ENCODE measurements at regions not wholly inside any gene's neighbourhood (a gene's known extent, or its start where the extent isn't known, plus 50 kb on each side); places are given as distances from the start of the nearest gene placed in this dataset.

DNA sequence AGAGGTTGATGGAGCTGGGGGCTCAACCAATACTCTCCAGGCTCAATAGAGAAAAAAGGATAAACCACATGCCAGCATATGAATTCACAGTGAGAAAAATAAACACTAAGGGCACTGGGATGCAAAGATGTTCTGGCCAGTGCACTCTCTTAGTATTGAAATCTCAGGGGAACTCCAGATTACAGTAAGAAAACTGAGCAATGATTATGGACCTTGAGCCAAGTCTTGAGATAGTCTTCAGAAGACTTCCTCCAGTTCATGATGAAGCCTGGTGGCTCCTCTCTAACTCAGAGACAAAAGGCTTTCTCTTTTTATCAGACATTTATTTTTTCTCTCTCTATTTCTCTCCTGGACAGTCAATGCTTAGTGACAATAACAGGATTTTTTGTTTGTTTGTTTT is 139.8 kb upstream of the SPEF2 start:
- no peak for DNase-seq

DNA sequence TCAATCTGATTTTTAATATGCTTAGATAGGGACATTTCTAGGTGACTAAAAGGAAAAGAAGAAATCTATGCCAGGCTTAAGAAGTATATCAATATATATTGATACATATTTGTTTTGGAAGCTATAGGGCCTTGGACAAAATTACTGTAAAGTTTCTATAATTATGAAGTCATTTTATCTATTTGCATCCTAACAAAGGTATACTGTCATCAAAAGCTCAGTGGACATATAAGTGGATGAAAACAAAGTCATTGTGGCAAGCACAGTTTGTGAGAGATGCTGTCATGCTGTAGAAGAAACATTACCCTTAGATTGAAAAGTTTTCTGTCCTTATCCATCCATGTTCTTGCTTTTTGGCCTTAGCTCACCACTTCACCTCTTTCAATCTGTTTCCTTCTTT is 140.3 kb upstream of the SPEF2 start:
- no peak for DNase-seq

DNA sequence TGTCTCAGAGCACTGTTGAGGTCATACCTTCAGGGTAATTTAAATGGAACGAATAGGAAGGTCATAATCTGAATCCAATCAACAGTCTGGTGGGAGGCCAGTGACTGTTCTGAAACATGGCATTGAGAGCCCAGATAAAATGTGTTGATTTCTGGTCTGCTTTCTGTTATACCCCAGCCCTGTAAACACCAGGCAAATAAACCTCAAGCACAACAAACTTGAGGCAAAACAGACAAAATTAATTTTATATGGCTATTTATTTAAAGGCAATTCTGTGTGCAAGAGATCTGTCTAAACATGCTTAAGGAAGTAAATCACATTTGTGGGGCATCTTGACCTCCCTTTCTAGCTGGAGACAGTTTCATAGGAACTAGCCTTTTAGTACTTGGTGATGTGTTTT is 140.9 kb upstream of the SPEF2 start:
- DNase-seq = no peak

DNA sequence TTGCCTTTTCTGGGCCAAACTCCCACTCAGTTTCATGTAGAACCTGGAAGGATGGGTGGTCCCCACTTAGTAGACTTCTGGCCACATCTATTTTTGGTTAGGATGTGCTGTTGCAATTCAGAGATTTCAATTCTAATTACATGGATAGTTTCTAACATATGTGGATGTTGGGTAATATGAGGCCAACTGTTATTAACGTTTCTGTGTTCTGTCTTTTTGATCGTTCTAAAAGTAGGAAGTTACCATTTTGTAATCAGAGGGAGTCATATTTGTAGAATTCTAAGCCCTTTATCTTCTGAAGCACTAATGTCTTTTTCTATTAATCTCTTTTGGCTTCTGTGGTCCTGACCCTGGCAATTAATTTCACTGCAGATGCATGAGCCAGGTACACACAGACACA is 141.6 kb upstream of the SPEF2 start:
- no peak for DNase-seq

DNA sequence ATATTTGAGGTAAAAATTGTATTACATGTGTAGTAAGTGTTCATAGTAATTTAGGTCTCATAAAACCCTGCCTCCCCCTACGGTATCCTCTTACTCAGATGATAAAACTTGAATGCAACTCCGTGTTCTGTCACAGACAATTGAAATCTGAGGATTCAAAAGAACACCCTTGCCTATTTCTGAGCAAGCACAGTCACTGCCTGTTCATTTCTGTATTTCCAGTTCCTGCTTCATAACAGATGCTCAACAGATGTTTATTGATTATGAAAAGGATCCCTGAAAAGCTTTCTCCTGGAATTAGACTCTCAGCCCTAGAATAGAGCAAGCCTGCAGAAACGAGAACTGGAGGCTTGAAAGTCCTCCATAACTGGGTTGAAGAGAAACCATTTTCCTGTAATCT is 144.1 kb upstream of the SPEF2 start:
- DNase-seq = no peak

DNA sequence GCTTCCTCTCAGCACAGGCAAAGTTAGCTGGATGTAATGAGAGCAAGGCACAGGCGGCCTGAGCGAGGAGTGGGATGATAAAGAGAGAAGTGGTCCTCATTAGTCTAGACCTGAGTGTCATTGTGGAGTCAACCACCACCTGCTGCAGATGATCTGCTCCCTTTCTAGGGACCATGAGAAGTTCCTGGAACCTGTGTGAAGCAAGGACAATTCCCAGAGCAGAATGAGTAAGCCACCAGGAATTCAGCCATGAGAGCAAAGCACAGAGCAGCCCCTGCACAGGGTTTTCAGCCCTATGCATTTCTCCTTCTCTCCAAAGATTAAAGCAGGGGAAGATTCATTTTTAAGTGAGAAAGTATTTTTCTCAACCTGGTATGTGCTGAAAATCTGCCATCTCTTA is 146.8 kb upstream of the SPEF2 start:
- no peak for DNase-seq

DNA sequence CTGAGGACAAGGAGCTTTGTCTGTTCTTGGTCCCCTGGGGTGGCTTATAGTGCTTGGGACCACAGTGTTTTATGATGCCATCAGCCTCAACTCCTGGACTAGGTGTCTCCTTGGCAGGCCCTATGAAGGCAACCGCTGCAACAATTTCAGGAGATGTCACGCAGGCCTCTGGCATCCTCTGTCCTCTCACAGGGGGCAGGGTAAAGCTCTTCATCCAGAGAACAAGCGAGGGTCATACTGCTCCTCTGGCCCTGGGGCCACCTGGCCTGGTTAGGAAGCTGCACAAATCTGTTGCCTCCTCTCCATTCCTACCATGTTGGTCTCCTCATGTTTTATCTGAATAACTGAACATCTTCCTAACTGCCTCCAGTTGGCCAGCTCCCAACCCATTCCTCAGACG is 148.9 kb upstream of the SPEF2 start:
- DNase-seq = no peak

DNA sequence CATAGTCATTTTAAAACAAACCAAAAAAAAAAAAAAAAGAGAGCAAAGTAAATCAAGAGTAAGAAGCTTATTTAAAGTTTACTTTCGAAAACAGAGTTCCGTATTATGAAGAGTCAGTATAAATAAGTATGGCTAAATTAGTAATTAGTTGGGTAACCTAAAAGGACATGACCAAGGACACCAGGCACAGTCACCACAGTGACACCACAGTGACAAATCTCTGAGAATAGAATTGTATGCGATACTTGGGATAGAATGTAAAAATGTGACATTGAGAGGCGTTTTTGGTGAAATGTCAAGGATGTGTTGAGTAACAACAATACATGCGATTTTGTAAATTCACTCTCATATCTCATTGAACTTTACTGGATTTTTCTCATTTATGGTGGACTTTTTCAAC is 150.9 kb upstream of the SPEF2 start:
- DNase-seq = no peak

DNA sequence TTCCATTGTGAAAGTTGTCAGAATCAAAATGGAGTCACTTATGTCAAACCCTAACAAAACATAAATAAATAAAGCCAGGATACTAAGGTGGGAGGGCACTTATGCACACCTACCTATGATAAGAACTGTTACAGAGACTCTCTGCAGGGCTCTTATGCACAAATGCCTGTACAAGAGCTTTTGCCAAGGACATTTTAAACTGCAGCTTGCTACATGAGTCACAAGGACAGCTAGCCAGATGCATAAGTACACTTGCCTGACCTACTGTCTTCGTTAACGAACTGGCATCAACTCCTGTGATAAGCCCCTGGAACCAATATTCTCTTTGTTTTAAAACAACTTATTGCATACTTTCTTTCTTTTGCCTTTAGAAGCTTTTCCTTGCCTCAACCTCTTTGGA is 152.9 kb upstream of the SPEF2 start:
- no peak for DNase-seq

DNA sequence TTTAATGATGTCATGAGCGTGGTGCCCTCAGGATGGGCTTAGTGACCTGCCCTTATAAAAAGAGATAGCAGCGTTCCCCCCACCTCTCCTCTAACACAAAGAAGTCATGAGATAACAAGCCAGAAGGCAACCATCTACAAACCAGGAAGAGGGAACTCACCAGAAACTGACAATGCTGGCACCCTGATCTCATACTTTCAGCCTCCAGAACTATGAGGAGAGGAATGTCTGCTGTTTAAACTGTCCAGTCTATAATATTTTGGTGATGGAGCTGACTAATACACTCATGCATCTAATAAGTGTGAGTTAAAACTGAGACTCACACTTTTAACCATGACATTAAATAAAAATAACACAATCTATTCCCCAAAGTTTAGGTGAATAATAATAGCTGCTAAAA is 156.1 kb upstream of the SPEF2 start:
- DNase-seq = no peak

DNA sequence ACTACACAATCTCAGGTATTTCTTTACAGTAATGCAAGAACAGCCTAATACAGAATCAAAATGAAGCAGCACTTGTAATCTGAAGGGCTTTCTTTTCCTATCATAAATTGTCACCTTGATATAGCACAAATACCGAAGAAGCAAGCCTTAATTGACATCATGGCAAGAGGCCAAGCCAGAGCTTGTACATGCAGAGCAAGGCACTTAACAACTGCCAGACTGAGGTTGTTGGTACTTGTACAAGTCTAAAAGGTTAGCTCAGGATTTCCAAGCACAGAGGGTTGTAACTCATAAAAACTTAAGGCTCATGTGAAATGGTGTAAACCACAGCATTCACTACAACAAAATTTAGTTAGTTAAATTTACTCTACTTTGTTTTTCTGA is 158.8 kb upstream of the SPEF2 start:
- DNase-seq = no peak

DNA sequence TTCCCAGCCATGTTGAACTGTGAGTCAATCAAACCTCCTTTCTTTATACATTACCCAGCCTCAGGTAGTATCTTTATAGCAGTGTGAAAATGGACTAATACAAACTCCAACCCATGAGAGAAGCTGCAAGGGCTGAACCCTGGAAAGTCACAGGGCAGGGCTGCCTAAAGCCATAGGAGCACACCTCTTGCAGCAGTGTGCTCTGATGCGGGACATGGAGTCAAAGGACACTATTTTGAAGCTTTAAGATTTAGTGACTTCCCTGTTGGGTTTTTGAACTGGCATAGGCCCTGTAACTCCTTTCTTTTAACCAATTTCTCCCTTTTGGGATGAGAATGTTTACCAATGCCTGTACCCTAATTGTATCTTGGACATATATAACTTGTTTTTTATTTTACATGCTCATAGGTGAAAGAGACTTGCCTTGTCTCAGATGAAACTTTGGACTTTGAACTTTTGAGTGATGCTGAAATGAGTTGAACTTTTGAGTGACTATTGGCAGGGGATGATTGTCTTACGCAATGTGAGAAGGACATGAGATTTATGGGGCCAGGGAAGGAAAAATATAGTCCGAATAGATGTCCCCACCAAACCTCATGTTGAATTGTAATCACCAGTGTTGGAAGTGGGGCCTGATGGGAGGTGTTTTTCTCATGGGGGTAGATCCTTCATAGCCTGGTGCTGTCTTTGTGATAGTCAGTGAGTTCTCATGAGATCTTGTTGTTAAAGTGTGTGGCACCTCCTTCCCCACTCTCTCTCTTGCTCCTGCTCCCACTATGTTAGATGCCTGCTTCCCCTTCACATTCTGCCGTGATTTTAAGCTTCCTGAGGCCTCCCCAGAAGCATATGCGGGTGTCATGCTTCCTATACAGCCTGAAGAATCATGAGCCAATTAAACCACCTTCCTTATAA is 159.5 kb upstream of the SPEF2 start:
- DNase-seq = no peak

DNA sequence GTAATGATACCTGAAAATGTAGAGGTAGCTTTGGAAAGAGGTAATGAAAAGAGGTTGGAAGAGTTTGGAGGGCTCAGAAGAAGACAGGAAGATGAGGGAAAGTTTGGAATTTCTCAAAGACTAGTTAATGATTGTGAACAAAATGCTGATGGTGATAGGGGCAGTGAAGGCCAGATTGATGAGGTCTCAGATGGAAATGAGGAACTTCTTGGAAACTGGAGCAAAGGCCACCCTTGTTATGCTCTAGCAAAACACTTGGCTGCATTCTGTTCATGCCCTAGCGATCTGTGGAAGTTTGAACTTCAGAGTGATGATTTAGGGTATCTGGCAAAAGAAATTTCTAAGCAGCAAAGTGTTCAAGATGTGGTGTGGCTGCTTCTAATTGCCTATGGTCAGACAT is 161.2 kb upstream of the SPEF2 start:
- no peak for DNase-seq

DNA sequence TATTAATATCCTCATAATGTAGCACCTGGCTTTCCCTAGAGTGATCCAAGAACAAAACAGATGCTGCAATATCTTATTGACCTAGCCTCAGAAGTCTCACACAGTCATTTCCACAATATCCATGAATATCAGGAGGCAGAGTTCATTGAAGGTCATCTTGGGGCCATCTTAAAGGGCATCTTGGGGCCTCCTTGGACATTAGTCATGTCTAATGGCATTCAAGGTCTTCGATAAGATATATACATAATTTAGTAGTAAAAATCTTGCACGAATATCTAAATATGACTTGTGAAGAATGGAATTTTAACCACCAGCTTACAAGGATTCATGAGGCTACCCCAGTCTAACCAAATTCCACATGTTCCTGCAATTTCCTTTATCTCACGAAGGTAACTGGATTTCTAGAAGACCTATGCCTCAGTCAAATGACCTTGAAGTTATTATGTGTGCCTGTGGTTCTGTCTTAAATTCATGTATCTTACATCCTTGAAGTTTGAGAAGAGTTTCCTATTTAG is 163.6 kb upstream of the SPEF2 start:
- DNase-seq = no peak

DNA sequence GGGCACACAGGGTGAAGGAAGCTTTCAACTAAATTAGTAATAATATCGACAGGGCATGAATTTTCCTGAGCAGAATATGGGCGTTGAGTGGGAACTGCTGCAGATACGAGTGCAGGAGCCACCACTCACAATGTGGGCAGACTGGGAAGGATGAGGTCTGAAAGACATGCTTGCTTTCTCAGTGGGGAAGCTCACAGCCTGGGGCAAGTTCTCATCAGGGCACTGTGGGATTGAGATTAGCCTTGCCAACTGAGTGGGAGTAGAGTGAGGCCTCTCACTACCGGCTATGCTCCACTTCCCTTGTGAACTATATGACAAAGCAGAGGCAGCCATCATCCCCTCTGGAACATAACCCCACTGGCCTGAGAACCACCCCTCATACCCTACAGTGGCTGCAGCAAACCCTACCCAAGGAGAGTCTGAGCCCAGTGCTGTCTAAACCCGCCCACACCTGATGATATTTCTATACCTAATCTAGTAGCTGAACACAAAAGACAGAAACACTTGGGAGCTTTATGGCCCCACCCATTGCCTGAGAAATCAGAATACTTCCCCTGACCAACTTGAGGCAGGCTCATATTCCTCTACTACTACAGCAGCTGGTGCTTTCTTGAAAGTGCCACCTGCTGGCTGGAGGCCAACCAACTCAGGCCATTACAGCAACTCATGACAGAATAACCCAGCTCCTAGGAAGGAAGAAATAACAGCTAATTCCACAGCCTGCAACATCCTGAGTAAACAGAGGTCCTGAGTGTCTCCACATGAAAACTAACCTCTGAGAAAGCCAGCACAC is 173.7 kb upstream of the SPEF2 start:
- DNase-seq = no peak

DNA sequence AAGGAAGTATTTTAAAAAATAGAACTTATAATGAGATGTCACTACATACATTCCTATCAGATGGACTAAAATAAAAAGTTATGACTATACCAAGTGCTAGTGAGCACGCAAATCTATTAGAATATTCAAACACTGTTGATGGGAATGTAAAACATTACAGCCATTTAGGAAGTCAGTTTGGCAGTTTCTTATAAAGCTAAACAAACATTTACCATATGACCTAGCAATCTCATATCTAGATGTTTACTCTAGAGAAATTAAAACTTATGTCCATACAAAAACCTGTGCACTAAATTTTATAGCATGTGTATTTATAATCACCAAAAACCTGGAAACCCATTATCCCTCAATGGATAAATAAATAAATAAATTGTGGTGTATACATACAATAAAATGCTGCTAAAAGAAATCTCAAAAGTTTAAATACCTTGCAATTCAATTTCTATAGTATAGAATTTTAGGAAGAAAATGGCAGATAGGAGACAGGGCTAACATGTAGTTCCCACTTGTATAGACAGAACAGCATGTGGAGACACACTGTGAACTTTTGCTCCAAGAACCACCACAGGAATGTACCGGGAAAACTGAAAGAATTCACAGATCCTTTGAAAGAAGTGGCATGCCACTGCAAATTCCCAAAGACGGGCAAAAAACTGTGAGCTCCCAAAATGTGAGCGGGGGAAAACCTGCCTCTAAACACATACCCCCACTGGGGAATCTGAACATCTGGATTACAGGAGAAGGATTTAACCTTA is 174.6 kb upstream of the SPEF2 start:
- no peak for DNase-seq

DNA sequence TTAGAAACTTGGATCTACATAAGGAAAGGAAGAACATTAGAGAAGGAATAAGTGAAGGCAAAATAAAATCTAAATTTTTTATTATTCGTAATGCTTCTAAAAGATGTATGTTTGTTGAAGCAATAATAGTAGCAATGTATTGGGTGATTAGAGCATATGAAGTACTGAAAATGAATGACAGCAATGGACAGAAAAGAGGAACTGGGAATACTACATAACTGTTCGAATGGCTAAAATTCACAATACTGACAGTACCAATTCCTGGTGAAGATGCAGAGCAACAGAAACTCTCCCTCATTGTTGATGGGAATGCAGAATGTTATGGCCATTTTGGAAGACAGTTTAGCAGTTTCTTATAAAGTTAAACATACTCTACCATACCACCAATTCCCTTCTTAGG is 177.3 kb upstream of the SPEF2 start:
- DNase-seq = no peak

DNA sequence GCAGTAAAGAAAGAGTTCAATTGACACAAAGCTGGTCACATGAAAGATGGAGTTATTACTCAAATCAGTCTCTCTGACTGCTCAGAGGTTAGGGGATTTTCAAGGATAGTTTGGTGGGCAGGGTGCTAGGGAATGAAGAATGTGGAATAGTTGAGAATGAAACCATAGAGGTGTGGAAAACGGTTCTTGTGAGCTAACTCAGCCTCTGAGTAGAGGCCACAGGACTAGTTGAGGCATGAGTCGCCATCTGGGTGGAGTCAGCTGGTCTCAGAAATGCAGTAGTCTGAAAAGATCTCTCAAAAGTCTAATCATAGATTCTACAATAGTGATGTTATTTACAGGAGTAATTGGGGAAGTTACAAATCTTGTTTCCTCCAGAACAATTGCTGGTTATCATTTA is 178.9 kb upstream of the SPEF2 start:
- DNase-seq = no peak

DNA sequence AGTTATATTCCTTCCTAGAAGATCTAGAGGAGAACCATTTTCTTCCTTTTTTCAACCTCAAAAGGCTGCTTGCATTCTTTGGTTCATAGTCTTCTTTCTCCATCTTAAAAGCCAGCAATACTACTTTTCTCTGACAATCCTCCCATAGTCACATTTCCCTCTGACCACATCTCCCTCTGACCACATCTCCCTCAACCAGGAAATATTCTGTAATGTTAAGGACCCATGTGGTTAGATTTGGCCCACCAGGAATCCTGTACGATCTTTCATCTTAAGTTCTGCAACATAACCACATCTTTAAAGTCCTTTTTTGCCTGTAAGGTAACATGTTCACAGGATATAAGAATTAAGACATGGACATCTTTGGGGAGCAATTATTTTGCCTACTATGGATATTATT is 179.4 kb upstream of the SPEF2 start:
- DNase-seq = no peak

DNA sequence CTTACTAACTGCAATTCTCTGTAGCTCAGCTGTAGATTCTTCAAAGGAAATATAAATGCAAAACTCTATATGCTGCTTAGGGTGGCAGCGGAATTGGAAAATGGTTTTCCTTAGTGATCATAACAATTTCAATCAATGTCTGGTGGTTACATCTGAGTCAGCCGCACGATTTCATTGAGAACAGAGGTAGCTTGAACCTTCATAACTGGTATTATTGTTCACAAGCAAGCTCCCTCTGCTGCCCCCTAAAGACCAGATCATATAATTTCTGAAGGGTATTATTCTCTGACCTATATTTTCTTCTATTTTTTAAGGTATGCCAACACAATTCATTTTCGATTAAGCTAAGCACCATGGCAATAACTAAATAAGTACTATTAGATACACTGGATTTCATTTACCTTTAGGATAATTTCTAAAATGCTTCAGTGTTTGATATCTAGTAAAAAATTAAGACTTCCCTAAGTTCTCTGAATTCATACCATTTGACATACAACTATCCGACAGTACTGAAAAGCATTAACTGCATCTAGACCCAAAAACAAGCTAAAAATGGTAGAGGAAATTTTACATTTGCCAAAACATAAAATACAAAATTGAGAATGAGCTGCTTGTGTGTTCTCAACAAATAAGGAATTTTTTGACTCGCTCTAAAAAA is 181.1 kb upstream of the SPEF2 start:
- no peak for DNase-seq

DNA sequence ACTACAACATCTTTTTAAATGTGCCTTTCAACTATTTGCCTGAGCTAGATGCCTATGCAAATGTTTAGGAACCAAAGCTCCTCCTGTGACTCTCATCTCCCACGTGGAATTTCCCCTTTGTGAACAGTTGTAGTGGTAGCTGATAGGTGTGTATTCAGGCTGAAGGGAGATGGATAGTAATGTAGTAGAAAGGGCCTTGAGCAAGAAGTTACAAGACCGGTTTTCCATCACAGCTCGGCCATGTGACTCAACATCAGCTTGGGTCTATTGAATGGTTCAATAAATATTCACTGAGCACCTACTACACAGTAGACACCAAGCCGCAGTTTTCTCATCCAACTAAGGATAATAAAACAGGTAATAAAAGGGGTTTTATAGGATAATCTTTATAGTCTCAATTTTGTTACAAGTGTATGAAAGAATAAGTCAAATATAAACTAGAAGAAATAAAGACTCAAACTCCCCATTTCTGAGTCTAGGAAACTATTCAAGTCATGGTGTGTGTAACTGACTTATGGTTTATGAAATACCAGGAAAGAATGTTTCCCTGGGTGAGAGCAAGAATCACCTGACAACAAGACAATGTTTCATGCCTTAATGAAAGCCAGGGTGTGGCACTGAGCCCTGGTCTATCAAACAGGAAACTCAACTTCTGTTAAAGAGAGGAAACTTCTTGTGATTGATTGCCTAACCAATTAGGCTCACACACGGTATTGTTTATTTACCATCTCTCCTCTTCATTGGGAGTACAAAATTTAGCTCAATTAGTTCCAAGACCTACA is 187.1 kb upstream of the SPEF2 start:
- DNase-seq = no peak

DNA sequence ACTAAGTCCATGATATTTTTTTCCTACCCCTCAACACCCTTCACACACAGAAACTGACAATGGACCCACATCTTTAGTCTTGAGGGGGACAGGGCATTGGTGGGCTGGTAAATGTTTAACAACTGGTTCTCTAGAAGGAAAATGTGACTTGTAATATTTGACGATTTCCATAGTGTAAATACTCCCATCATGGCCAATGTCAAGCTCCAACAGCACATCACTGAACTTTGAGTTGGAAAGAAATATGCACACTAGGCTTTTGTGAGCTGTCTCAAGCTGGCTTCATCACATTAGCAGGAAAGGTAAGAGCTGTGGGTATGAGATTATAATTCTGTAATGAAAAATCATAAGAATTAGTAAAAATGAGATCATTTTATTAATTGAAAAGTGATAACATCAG is 189.9 kb upstream of the PRLR start:
- no peak for DNase-seq

Data from occipital lobe (tissue), 1 donor.